MM.1S (cell line): ENCODE measurements at regions not wholly inside any gene's neighbourhood (a gene's known extent, or its start where the extent isn't known, plus 50 kb on each side); places are given as distances from the start of the nearest gene placed in this dataset.

Experiments
- EZH2 ChIP-seq: fragments of 300-600 bp; sonication (generic); optimal IDR thresholded peaks from 2 replicates; pipeline ENCODE3; 2017; ENCODE audit warnings: low read depth, mild to moderate bottlenecking, antibody characterized with exemption, low read length, mixed read lengths
- EZH2phosphoT487 ChIP-seq: fragments of 300-600 bp; sonication (generic); IDR thresholded peaks from 2 replicates; pipeline ENCODE4 v1.6.1; 2018; ENCODE audit warnings: antibody characterized with exemption, low read length
- TF ChIP-seq, protein P1 (sequence below): fragments of 300-600 bp; sonication (generic); IDR thresholded peaks from 2 replicates; pipeline ENCODE4 v1.5.1; 2016; ENCODE audit warnings: antibody characterized with exemption, low read length, mixed read lengths

DNA sequence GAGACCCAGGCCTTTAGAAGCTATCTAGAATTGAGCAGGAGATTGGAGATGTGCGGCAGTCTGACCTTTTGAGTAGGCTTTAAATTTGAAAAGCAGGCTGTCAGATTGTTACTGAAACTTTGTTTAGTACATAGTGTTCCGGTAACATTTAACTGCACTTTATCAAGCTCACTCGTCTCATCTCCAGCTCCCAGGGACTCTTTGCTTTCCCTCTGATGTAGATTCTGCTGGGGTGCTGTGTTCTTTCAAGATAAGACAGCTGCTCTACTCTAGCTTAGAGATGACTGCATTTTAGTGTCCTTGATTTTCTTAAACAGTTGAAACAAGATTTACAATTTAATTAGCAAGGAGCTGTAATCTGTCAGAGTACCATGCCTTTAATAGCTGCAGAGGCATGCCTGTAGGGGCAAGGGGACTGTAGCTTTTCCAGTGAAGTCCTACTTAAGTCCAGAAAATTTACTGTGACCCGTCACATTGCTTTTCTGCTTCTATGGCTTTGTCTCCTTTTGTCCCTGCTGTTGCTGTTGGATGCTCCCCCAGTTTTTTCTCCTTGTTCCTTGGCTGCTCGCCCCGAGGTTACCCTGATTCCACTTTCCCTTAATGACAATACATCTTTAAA is 56.4 kb upstream of the MTPN start:
- TF ChIP-seq, protein P1, sequence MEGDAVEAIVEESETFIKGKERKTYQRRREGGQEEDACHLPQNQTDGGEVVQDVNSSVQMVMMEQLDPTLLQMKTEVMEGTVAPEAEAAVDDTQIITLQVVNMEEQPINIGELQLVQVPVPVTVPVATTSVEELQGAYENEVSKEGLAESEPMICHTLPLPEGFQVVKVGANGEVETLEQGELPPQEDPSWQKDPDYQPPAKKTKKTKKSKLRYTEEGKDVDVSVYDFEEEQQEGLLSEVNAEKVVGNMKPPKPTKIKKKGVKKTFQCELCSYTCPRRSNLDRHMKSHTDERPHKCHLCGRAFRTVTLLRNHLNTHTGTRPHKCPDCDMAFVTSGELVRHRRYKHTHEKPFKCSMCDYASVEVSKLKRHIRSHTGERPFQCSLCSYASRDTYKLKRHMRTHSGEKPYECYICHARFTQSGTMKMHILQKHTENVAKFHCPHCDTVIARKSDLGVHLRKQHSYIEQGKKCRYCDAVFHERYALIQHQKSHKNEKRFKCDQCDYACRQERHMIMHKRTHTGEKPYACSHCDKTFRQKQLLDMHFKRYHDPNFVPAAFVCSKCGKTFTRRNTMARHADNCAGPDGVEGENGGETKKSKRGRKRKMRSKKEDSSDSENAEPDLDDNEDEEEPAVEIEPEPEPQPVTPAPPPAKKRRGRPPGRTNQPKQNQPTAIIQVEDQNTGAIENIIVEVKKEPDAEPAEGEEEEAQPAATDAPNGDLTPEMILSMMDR, result no peak
- TF ChIP-seq EZH2phosphoT487 (no peak), EZH2 (no peak)
